Colonic mucosa (tissue), 4 donors: ENCODE measurements at regions not wholly inside any gene's neighbourhood (a gene's known extent, or its start where the extent isn't known, plus 50 kb on each side); places are given as distances from the start of the nearest gene placed in this dataset.
A peak's percentile ranks its signal among the peaks of the same experiment; 100 is the strongest.
"Not testable (repeated sequence)": the region's sequence is repeated elsewhere in the genome, so short reads cannot be mapped to it uniquely, and the experiment has no call there.

Experiments used
- DNase-seq: peaks from one replicate; pipeline ENCODE4 v3.0.0-alpha.2; 2020
- H3K27ac ChIP-seq: fragments of 200-600 bp; one replicate; pipeline ENCODE4 v1.8.0; 2021
- H3K27me3 ChIP-seq: fragments of 200-600 bp; one replicate; pipeline ENCODE4 v1.8.0; 2021
- H3K36me3 ChIP-seq: fragments of 200-600 bp; one replicate; pipeline ENCODE4 v1.8.0; 2021
- H3K4me1 ChIP-seq: fragments of 200-600 bp; one replicate; pipeline ENCODE4 v1.8.0; 2021; ENCODE audit warnings: mild to moderate bottlenecking
- H3K4me3 ChIP-seq: fragments of 200-600 bp; one replicate; pipeline ENCODE4 v1.8.0; 2021
- H3K9ac ChIP-seq, 2 donors: one replicate each; pipeline ENCODE4 v1.7.0; 2013; ENCODE audit warnings: control low read depth in 2 of 2, low read depth in 2 of 2, low read length in 2 of 2
- H3K9me3 ChIP-seq: fragments of 200-600 bp; one replicate; pipeline ENCODE4 v1.8.0; 2021
- intact Hi-C: fragments of 100-400 bp; cut with DNase I; formaldehyde crosslinking; loops from one replicate; pipeline ENCODE4 v1.14.1; 2022
- donor health status: healthy.
- donor health status: DM: no; HTN: no; CAD: no.
- donor health status: DM: no; HTN: no; CAD: no.

DNA sequence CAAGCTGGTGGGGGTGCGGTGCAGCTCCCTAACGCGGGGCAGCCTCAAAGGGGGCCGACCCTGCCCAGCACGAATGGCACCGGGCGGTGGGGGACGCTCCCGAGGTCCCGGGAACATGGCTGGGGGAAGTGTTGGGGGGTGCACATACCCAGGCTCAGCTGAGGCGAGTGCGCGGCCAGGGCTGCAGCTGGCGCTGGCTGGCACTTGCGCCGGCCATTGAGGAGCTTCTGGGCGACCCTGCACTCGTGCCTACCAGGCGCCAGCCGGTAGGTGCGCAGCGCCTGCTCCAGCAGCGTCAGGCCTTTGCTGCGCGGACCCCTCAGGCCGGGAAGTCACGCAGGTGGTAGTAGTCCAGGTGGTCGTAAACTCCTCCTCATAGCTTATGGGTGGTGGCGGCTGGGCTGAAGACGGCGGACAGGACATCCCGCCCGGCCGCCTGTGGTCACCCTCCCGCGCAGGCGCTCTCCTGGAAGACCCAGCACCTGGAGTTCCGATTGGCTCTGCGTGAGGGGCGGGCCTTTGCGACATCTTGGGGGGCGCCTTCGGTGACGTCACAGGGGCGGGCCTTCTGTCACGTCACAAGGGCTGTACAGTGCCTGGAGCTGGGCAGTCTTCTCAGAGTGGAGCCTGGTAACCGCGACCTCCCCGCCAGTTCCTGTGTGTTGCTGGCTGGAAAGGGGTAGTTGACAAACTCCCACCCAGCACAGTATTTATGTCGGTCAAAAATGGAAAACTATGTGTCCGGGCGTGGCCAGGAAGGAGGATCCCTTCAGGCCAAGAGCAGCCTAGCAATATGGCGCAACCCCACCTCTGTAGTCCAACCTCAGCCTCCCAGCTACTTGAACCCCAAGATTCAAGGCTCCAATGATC lies 74.5 kb upstream of the ERV3-1 start:
- H3K27me3 ChIP-seq, H3K4me1 ChIP-seq, intact Hi-C loops, H3K36me3 ChIP-seq, H3K9me3 ChIP-seq: not testable (repeated sequence)
- peak; percentile 97 for DNase-seq
- peak overlapping the region; percentile 70 for H3K4me3 ChIP-seq
- H3K9ac ChIP-seq, result peak overlapping the region; percentile 61 to 88
- peak overlapping the region; percentile 55 for H3K27ac ChIP-seq

DNA sequence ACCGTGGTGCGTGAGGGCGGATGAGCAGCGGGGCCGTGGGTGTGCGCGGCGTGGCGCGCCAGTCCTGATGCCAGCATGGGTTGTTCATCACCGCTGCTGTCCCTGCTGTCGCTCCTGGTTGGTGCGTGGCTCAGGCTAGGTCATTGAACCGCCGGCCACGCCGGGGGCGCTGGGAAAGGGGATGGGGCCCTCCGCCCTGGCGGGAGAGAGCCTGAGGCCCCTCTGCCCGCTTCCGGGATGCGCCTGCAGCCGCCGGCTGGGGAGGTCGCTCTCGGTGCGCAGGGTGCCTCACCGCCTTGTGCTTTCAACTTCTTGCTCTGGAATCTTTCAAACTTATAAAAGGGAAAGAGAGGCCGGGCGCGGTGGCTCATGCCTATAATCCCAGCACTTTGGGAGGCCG lies 68.5 kb upstream of the ERV3-1 start:
- intact Hi-C loops, DNase-seq, H3K4me3 ChIP-seq, H3K9me3 ChIP-seq, H3K27me3 ChIP-seq, H3K27ac ChIP-seq, H3K36me3 ChIP-seq, H3K9ac ChIP-seq, H3K4me1 ChIP-seq: not testable (repeated sequence)

DNA sequence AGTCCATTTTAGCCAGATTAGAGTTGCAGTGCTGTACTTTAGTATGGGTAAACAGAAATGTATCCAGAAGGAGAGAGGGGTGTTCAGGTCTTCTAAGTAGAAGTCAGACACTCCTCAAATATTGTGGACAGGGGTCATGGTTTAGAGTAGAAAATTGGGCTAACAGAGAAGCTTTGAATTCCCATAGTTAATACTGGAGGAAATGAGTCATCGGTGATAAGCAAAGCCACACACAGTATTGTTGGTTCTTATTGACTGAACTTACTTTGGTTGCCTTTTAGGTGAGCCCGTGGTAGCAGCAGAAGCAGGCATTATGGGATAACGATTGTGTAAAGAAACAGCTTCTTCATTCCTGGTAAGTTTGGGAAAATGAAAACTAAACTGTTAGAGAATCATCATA lies 66.7 kb upstream of the ERV3-1 start:
- H3K4me3 ChIP-seq, H3K4me1 ChIP-seq, H3K9ac ChIP-seq, H3K9me3 ChIP-seq, H3K36me3 ChIP-seq, DNase-seq, H3K27ac ChIP-seq, H3K27me3 ChIP-seq, intact Hi-C loops: not testable (repeated sequence)

DNA sequence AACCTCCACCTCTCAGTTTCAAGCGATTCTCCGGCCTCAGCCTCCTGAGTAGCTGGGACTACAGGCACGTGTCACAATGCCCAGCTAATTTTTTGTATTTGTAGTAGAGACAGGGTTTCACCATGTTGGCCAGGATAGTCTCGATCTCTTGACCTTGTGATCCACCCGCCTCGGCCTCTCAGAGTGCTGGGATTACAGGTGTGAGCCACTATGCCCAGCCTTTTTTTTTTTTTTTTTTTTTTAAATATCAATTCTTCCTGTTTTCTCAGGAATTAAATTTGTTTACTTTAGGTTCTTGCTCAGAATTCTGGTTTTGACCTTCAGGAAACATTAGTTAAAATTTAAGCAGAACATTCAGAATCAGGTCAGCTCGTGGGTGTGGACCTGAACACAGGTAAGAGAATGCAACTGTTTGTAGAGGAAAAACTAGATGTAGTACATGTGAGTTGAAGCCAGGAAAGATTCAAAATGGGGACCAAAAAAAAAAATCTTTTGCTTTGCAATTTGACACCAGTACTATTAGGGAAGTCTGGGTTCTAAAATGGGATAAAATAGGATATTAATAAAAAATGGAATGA lies 65.5 kb upstream of the ERV3-1 start:
- H3K9ac ChIP-seq, H3K4me1 ChIP-seq, H3K9me3 ChIP-seq, H3K27ac ChIP-seq, intact Hi-C loops, DNase-seq, H3K27me3 ChIP-seq, H3K4me3 ChIP-seq, H3K36me3 ChIP-seq: not testable (repeated sequence)

DNA sequence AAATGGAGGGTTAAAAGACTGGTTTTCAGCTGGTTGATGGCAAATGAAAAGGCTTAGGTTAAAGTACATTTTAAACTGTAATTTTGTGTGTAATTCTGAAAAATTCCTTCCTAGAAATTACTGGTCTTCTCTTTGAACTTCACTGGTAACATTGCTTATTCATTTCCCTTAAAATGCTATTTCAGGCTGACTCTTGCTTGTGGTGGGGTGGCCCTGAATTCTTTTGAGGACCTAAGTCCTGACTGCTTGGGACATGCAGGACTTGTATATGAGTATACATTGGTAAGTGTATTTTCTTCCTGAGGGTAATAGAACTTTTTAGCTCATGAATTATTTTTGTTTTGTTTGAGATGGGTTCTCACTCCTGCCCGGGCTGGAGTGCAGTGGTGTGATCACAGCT lies 63.0 kb upstream of the ERV3-1 start:
- intact Hi-C loops, H3K36me3 ChIP-seq, H3K4me3 ChIP-seq, H3K27me3 ChIP-seq, H3K4me1 ChIP-seq, H3K27ac ChIP-seq, H3K9me3 ChIP-seq, H3K9ac ChIP-seq, DNase-seq: not testable (repeated sequence)

DNA sequence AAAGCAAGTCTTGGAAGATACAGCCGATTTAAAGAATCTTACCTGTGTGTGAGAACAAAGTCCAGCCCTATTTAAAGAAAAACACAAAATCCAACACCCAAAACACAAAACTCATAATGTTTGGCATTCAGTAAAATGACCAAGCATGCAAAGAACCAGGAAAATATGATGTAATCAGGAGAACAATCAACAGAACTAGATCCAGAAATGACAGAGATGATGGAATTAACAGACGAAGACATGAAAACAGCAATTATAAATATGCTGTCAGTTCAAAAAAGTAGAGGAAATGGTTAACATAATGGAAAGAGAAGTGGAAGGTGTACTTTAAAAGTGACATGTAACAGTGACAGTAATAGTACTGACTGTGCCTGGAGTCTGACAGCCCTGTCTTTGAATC lies 56.1 kb upstream of the ERV3-1 start:
- intact Hi-C loops, H3K4me1 ChIP-seq: not testable (repeated sequence)

DNA sequence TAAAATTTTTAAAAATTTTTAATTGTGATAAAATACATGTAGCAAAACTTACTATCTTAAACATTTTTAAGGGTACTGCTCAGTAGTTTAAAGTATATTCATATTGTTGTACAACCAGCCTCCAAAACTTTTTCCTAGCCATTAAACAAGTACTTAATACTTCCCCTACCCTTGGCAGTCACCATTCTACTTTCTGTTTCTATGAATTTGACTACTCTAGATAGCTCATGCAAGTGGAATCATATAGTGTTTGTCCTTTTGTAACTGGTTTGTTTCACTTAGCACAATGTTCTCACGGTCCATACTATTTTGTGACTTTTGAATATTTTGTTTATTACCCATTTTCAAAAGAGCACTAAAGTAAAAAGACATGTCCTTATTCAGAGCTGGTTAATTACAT lies 52.8 kb upstream of the ERV3-1 start:
- H3K27me3 ChIP-seq, H3K9me3 ChIP-seq, H3K4me3 ChIP-seq, H3K9ac ChIP-seq, H3K4me1 ChIP-seq, H3K36me3 ChIP-seq, H3K27ac ChIP-seq, intact Hi-C loops, DNase-seq: not testable (repeated sequence)

More for the DNA sequence above, 56.1 kb upstream of the ERV3-1 start:
- H3K9me3 ChIP-seq, H3K27me3 ChIP-seq, H3K9ac ChIP-seq, H3K4me3 ChIP-seq, DNase-seq, H3K27ac ChIP-seq, H3K36me3 ChIP-seq: not testable (repeated sequence)
